Type B pancreatic cell (in vitro differentiated cells): ENCODE measurements at regions not wholly inside any gene's neighbourhood (a gene's known extent, or its start where the extent isn't known, plus 50 kb on each side); places are given as distances from the start of the nearest gene placed in this dataset.

Experiments used
- DNase-seq: peaks from one replicate; pipeline ENCODE4 v3.0.0; 2021; ENCODE audit warnings: mixed read lengths; ENCODE audit not compliant: unreplicated experiment; ENCODE audit errors: extremely low spot score
- H3K27ac Mint-ChIP-seq: 2 replicates; pipeline ENCODE4 v1.8.0; 2021; ENCODE audit warnings: mild to moderate bottlenecking, mixed read lengths
- H3K27me3 Mint-ChIP-seq: 2 replicates; pipeline ENCODE4 v1.8.0; 2021; ENCODE audit warnings: mixed read lengths
- H3K36me3 Mint-ChIP-seq: 2 replicates; pipeline ENCODE4 v1.8.0; 2021; ENCODE audit warnings: mixed read lengths
- H3K4me1 Mint-ChIP-seq: one replicate; pipeline ENCODE4 v1.8.0; 2021; ENCODE audit warnings: mixed read lengths; ENCODE audit not compliant: unreplicated experiment
- H3K4me3 Mint-ChIP-seq: 2 replicates; pipeline ENCODE4 v1.8.0; 2021; ENCODE audit warnings: mild to moderate bottlenecking, mixed read lengths
- H3K9me3 Mint-ChIP-seq: 2 replicates; pipeline ENCODE4 v1.8.0; 2021; ENCODE audit warnings: mixed read lengths
- TF ChIP-seq, protein P1 (sequence below): fragments of 200-600 bp; sonication (generic); conservative IDR thresholded peaks from 2 replicates; pipeline ENCODE4 v1.5.0; 2021; ENCODE audit warnings: antibody characterized with exemption, mild to moderate bottlenecking

DNA sequence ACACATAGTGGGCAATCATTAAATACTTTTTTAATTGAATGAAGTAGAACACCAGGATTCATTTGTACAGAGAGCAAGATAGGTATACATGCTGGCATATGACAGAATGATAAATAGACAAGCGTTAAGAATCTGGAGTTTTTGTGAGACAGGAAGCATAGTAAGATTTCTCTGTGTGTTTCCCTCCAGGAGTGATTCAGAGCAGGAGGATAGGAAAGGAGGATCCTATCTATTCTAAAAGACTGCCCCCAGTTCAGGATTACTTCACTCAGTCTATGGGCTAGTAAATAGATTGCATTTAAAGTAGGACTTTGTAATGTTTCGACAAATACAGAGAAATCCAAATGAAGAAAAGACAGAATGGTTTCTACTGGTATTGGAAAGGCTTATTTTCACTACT lies 423.7 kb downstream of the PDGFC start:
- Mint-ChIP-seq H3K27me3 (no peaks in the 10 kb centered on the region), H3K27ac (no peak overlapping the region), H3K36me3 (no peaks in the 10 kb centered on the region), H3K4me1 (peaks cover 9% of the 10 kb centered on the region), H3K9me3 (no peaks in the 10 kb centered on the region), H3K4me3 (no peak overlapping the region)
- TF ChIP-seq, protein P1, sequence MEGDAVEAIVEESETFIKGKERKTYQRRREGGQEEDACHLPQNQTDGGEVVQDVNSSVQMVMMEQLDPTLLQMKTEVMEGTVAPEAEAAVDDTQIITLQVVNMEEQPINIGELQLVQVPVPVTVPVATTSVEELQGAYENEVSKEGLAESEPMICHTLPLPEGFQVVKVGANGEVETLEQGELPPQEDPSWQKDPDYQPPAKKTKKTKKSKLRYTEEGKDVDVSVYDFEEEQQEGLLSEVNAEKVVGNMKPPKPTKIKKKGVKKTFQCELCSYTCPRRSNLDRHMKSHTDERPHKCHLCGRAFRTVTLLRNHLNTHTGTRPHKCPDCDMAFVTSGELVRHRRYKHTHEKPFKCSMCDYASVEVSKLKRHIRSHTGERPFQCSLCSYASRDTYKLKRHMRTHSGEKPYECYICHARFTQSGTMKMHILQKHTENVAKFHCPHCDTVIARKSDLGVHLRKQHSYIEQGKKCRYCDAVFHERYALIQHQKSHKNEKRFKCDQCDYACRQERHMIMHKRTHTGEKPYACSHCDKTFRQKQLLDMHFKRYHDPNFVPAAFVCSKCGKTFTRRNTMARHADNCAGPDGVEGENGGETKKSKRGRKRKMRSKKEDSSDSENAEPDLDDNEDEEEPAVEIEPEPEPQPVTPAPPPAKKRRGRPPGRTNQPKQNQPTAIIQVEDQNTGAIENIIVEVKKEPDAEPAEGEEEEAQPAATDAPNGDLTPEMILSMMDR = no peak
- no peak for DNase-seq

DNA sequence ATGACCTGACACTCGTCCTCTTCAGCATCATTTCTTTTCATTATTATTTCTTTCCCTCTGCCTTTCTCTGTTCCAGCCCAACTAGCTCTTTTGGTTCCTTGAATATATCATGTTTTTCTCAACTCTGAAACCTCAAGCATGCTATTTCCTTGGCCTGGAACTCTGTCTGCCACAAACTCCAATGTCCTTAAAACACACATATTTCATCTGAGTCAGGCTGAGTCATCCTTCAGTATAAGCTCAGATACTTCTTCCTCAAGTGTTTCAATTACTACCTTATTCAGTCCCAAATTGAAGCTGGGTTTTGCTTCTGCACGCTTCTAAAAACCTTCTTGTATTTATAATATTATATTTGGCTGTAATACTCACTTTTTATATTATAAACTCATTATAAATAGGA lies 424.2 kb downstream of the PDGFC start:
- no peak overlapping the region for H3K27ac Mint-ChIP-seq
- TF ChIP-seq, protein P1 = no peak
- DNase-seq = no peak
- H3K9me3 Mint-ChIP-seq = no peaks in the 10 kb centered on the region
- no peak overlapping the region for H3K4me3 Mint-ChIP-seq
- H3K36me3 Mint-ChIP-seq = no peaks in the 10 kb centered on the region
- H3K27me3 Mint-ChIP-seq = no peaks in the 10 kb centered on the region
- H3K4me1 Mint-ChIP-seq = peaks cover 9% of the 10 kb centered on the region

DNA sequence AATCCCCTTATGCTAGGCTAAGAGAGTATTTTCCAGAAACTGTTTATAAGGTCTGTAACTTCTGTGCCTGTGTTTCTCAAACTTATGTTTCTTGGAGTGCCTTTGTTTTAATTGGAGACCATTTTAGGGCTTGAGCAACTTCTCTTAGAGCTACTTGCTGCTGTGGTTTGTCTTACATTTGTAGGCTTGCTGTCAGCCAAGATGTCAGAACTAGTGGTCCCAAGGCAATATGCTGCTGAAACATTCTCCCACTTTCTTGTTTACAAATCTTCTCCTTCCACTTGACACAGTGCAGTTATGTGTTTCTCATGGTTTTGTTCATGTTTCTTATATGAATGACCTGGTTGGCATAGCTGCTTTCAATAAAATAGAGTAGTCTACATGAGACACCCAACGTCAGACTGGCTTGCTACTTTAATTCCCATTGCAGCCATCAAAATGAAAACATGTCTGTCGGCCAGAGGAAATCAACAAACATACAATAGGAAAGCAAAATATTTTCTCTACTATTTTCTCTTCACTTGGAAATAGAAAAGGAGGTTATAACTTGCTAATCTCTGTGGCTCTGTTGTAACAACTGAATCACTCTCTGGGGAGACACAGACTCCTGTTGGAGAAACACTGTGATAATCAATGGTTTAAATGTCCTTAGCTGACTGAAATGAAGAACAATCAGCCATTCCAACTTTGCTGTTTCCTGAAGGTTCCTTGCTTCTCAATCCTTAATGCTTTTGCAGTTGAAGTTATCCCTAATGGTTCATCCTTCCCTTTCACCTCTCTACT lies 426.4 kb downstream of the PDGFC start:
- TF ChIP-seq, protein P1 = no peak
- Mint-ChIP-seq H3K27me3 (no peaks in the 10 kb centered on the region), H3K4me1 (peaks cover 9% of the 10 kb centered on the region), H3K27ac (no peak overlapping the region), H3K36me3 (no peaks in the 10 kb centered on the region), H3K9me3 (no peaks in the 10 kb centered on the region), H3K4me3 (no peak overlapping the region)
- DNase-seq = no peak

DNA sequence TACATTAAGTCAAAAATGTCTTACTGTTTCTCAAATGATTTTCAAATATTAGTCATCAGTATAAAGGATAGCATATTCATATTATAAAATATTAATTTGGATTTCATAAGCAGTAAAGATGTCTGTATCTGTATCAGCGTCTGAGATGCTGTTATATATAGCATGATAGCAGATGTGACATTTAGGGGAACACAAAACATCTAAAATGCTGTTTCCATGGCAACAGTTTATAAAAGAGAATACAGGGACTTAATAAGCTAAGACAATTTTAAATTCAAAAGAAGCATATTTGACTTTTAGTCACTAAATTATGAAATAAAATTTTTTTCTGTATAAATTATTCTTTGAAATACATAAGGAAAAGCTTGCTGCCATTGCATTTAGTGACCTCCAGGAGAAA lies 432.2 kb downstream of the PDGFC start:
- H3K9me3 Mint-ChIP-seq = no peaks in the 10 kb centered on the region
- H3K4me1 Mint-ChIP-seq = no peaks in the 10 kb centered on the region
- peaks cover 6% of the 10 kb centered on the region for H3K27me3 Mint-ChIP-seq
- H3K36me3 Mint-ChIP-seq = peaks cover 4% of the 10 kb centered on the region
- no peak overlapping the region for H3K27ac Mint-ChIP-seq
- TF ChIP-seq, protein P1 = no peak
- no peak overlapping the region for H3K4me3 Mint-ChIP-seq
- DNase-seq = no peak

DNA sequence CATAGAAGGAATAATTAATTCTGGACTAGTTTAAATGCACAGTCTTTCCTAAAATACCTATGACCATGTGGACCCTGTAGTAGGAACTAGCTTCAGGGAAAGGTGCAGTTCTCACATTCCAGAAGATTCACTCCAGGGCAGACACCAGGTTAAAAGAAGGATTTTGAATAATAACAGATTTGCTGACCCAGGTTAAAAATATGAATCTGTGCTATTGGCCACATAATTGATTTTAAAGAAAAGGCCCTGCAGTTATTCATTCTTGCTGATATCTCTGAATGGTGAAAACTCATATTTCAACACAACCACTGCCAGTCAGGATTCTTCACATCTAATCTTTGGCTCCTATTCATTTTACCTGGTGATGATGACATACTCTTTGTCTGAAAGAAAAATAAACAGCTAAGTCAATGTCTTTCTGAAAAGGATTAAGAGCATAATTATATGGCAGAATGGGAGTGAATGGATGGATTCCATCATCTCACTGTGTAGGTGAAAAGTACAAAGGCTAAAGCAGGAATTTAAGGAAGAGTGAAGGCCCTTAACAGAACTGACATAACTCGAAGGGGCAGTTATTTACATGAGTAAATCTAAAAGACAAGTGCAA lies 432.8 kb downstream of the PDGFC start:
- Mint-ChIP-seq H3K27me3 (peaks cover 6% of the 10 kb centered on the region), H3K4me3 (no peak overlapping the region), H3K9me3 (peaks cover 4% of the 10 kb centered on the region), H3K27ac (no peak overlapping the region), H3K36me3 (peaks cover 9% of the 10 kb centered on the region), H3K4me1 (no peaks in the 10 kb centered on the region)
- TF ChIP-seq, protein P1 = no peak
- DNase-seq = no peak
